ENCODE measurements at regions not wholly inside any gene's neighbourhood (a gene's known extent, or its start where the extent isn't known, plus 50 kb on each side); places are given as distances from the start of the nearest gene placed in this dataset.
"Not testable (repeated sequence)": the region's sequence is repeated elsewhere in the genome, so short reads cannot be mapped to it uniquely, and the experiment has no call there.

DNA sequence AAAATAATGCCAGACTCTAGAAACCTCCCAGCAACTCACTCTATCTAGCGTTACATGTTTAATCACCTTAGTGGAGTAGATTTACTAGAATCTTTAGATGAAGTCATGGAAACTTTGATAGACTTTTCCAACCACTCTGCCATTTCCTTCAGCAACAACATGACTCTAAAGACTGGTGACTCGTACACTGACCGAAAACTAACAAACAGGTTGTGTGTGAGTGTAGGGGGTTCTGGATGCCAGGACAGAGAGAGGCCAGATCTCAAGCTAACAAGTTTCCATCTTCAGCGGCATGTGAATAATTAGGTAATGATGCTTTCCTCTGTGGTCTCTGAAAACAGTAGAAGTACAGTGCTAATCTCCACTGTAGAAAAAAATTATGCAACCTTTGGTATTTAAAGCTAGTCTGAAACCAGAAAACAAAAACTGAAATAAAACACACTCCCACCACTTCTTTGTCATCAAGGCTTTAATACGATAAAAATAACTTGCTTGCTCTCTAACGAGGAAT is 286.4 kb downstream of the PRDM5 start:
- DNase-seq = no peak

DNA sequence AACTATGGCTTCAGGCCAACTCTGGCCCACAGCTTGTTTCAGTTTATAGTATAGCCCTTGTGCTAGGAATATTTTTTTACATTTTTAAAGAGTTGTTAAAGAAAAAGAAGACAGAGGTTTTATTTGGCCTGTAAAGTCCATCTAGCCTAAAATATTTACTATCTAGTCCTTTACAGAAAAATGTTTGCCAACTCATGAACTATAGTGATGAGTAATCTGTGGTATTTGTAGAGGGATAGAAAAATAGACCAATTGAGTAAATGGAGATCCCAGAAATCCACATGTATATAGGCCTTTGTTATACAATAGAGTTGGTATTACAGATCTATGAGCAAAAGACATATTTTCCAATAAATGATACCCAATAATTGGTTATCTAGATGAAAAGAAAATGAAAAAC is 288.7 kb downstream of the PRDM5 start:
- DNase-seq = no peak

DNA sequence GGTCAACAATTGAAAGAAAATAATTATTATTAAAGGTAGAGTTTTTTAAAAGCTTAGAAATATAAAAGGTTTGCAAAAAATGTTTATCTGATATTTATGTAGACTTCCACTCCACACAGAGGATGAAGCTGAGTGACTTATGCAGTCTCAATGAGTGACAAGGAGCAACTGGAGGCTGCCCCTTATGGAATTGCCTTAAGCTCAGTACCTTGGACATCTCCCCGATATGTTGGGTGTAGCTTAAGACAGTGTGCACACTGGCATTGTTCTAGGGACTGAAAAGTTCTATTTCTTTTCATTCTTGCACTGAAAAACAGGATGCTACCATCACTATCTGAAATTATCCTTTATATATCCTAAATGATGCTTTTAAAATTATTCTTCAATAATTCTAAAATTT is 292.1 kb downstream of the PRDM5 start:
- DNase-seq = no peak

DNA sequence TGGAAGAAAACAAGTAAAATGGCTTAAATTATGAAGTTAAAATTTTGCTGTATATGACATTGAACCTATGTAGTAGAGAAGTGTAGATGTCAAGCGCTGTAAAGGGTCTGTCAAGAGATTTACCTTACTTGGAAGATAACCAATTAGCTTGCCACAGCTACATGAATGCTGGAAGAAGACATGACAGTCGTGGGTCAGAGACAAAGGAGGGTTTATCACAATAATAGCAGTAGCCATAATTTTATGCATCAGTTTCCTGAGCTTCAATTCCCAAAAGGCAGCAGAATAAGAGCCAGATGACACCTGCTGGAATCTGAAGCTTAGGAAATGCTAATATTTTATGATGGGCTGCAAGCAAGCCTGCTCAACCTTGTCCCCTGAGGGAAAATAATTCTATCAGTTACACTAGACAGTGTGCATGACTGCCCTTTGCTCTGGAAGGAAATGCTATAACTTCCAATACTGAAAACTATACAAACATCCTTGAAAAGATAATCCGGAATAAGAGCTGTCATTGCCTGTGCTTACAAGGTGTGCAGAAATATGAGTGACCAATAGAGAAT is 292.9 kb downstream of the PRDM5 start:
- DNase-seq = no peak

DNA sequence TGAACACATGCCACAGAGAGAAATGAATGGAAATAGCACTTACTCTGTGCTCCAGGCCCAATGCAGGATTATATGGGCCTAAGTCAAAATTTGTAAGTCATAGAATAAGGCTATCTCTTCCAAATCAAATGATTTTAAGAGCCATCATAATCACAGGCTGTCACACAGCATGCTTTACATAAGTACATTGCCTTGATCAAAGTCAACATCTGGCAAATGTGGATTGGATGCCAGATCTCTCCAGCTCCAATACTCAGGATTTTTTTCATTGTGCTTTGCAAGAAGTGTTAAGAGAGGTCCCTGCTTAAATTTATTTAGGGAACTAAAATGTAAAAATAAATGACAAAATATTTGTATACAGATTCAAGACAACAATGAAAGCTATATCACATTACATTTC is 299.9 kb downstream of the PRDM5 start:
- no peak for DNase-seq

DNA sequence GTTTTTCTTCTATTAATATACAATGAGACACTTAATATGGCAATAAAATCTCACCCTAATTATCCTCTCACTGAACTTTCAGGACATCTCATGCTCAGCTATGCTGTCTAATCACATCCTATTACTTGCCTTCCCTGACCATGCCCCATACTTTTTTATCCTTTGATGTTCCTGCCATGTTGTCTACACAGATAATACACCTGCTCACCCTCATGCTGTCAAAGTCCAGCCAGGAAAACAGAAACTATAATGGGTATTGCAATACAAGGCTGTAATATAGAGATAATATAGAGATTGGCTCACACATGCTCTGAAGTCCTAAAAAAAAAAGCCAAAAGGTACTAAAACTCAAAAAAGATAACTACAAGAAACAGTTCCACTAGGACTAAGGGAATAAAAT is 305.4 kb downstream of the PRDM5 start:
- no peak for DNase-seq

DNA sequence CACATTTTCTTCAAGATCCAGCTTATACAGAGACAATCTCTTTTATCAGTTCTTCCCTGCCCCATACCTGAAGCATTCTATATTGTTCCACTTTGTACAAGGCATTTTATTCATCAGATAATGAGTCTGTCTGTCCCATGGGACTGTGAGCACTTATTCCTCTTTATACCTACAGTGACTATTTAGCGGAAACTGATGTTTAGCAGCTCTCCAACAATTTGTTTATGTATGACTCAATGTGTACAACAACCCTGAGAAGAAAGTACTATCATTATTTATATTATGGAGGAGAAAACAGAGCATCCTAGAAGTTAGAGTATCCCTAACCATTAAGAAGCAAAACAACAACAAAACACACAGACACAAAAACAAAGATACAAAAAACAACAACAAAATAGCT is 306.5 kb downstream of the PRDM5 start:
- DNase-seq = no peak

DNA sequence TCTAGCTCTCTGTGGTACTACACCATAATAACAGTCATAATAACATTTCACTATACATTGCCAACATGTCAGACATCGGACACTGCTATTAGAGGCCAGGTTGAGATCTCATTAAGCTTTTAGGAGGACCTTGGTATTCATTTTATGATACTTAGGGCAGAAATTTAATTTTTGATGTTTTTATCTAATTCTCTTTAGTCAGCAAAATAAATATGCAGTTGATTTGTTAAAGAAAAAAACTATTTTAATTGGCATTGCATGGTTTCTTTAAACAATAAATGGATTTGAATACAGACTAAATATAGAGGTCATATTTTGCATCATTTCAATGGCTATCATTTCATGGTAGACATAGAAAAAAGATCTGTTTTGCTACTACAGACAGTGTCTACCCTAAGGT is 308.7 kb downstream of the PRDM5 start:
- no peak for DNase-seq

DNA sequence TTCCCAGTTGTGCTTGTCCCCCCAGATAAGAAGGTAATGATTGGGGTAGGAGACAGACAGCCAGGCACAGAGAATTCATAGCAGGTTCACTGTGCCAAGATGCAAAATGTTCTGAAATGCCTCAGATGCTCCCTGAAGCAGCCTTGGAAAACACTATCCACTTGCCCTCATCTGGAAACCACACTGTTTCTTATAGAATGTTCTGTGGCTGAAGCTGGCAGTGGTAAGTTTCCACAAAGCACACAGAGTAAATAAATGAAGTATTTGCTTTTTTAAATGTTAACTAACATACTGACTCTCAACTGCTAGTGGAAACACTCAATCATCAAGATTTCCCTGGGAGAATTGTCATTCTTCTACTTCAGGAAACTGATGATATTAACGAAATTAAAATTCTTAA is 311.4 kb downstream of the PRDM5 start:
- DNase-seq = no peak

DNA sequence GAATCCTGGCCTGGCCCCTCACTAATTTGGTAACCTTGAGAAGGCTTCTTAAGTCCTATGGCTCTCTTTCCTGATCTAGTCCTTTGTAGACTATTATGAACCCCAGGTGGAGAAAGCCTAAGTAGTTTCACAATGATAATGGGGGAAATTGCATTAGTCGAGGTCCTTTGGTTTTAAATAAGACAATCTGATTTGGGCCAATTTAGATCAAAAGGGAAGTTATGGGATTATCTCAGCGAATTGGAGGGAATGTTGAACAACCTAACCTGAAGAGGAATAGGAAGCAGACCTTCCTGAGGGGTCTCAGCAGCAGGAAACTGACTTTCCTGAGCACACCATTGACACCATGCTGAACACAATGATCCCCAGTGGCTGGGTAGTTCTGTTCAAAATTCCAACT is 331.5 kb downstream of the PRDM5 start:
- no peak for DNase-seq

DNA sequence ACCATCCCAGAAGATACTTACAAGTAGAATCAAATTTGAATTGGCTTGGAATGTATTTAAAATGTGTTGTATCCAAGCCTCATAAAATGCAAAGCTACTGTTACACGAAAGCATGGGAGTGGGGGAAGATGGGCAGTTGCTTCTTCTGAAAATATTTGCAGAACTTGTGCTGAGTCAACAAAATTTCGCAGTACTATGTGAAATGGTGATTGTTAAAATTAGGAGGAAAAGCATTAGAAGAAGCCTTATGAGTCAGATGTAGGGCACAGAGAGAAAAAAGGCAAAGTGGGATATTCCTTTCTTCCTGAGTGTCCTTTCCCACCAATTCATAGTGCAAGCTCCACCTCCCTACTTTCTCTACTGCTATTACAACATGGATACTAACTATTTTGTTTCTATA is 332.7 kb downstream of the PRDM5 start:
- no peak for DNase-seq

DNA sequence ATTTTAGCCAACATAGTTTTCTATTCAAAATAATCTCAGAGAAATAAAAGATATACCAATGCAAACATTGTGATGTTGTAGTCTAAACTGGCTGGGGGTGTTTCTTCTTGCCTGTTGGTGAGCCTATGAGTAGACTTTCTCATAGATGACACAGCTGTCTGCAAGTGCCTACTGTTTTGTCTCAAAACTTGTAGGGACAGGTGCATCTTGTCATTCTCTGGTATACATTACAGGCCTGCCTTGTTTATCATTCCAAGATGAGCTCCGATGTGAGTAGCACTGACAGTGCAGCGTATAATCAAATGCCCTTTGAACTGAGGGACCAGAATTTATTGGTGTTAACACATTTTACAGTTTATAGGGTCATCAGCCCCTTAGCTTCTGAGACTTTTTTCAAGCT is 353.8 kb downstream of the PRDM5 start:
- DNase-seq = no peak

DNA sequence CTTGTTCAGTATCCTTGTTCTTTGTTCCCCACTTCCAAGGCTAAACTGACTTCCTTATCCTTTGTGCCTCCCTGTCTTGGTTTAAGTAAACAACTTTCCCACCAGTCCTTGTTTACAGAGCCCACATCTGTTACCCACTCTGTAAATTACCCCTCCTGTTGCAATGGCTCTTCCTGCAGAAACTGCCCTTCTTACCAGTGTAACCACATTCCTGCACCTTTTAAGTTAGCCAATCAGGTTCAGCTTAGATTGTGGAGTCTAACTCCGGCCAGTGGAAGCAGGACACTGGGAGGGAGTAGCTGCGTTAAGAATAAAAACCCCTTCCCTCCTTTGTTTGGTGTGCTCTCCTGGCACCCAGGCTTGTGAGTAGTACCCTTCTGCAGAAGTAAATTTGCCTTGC is 360.9 kb downstream of the PRDM5 start:
- DNase-seq = no peak

DNA sequence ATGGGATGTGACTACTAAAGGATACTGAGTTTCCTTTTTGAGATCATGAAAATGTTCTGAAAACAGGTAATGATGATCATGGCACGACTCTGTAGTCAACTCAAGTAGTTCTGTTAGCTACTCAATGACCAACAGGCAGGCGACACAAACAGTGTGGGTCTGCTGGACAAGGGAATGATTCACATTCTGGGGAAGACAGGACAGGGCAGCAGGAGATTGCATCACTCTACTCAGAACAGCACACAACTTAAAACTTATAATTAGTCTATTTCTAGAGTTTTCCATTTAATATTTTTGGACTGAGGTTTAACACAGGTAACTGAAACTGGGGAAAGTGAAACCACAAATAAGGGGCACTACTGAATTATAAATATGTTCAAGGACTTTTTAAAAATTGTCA is 365.2 kb downstream of the PRDM5 start:
- DNase-seq = no peak

DNA sequence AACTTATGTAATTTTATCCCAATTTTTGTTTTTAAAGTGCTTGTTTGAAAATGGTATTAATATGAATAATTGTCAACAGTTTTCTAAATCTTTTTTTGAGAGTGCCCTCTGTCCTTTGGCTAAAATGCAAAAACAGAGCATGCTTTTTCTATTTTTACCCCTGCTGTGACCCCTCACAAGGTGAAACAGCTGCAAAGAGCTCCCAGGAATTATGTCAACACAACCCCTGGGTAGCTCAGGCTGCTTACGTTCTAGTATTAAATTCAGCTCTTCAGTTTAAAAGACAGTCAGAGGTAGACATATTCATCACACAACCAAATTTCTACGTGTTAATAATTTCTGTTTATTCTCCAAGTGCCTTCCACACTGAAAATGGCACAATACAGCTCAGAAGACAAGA is 367.5 kb downstream of the PRDM5 start:
- DNase-seq = no peak

DNA sequence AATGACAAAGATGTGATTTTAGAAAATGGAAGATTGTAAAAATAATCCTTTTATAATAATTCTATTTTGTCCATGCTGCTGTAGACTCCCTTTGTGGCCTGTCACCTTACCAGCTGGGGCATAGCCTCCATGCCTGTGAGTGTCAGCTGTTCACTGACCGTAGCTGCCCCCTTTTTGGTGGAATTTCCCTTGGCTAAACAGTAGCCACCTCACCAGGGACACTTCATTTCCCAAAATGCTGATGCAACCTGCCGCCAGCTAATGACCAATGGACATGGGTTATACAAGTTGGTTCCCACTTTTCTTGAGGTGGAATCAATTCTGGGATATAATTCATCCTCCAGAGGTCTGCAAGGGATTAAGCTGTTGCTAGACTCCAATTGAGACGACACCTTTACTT is 368.4 kb downstream of the PRDM5 start:
- DNase-seq = no peak

DNA sequence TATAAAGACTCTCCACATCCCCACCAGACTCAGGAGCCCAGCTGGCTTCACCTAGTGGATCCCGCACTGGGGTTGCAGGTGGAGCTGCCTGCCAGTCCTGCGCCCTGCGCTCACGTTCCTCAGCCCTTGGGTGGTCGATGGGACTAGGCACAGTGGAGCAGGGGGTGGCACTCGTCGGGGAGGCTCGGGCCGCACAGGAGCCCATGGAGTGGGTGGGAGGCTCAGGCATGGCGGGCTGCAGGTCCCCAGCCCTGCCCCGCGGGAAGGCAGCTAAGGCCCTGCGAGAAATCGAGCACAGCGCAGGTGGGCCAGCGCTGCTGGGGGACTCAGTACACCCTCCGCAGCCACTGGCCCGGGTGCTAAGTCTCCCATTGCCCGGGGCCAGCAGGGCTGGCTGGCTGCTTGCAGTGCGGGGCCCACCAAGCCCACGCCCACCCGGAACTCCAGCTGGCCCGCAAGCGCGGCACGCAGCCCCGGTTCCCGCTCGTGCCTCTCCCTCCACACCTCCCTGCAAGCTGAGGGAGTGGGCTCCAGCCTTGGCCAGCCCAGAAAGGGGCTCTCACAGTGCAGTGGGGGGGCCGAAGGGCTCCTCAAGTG is 371.8 kb downstream of the PRDM5 start:
- not testable (repeated sequence) for DNase-seq

DNA sequence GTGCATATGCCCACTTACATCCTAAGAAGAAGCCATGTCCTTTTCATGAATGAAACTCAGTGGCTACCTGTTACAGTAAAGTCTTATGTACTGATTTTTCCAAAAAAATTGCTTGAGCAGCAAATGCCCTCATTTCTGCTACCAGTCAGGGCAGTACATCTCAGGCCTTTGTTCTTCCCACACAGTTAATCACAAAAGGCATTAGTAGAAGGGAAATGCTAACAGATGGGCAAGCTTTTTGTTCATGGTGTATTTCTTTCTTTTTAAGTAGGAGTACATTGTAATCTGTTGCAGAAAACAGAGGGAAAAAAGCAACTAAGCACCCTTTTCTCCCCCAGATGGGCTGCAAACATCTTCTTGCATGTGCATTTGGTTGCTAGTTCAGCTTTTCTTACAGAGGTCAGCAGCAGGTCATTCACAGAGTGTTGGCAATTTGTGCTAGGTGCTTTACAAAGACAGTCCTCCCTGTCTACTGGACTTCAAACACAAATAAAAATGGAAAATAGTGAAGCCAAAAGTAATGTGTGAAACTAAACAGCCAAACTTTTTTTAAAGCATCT is 373.4 kb downstream of the PRDM5 start:
- no peak for DNase-seq

DNA sequence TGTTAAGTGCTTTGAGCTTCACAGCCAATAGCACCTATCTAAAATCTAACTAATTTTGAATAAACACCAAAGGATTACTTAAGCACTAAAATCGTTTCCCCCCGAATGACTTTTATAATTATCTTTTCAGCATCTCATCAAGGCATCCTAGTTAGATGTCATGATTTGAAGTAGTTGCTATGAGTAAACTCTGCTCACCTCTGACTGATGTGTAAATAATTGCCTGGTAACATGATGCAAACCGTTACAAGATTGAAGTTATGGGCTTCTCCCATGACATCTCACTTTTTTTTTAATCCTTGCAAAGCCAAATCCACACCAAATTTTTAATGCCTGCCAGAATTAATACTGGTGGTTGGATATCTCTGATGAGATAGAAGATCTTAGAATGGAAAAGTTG is 377.1 kb downstream of the PRDM5 start:
- DNase-seq = no peak

DNA sequence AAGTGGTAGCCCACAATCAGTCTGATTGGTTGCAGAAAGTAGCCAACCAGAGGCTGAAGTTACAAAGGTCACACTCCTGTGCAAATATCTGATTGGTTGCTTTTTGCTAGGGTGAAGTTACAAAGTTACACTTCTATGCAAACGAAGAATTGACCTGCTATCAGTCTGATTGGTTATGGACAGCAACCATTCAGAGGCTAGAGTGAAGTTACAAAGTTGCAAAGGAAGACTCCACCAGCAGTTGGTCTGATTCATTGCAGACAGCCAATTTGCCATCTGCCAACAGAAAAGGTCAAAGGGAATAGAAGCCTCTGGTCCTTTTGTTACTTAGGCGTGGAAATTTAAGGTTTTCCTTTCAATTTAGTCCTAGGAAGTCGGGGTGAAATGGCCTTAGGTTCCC is 377.7 kb downstream of the PRDM5 start:
- DNase-seq = no peak

DNA sequence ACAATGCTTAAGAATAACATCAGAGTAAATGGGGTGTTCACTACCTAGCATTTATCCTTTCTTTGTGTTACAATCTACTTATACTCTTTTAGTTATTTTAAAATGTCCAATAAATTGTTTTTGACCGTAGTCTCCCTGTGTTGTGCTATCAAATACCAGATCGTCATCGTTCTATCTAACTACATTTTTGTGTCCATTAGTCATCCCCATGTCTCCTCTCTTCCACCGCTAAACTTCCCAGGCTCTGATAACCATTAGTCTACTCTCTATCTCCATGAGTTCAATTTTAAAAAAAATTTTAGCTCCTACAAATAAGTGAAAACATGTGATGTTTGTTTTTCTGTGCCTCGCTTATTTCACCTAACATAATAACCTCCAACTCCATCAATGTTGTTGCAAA is 381.9 kb downstream of the PRDM5 start:
- no peak for DNase-seq

DNA sequence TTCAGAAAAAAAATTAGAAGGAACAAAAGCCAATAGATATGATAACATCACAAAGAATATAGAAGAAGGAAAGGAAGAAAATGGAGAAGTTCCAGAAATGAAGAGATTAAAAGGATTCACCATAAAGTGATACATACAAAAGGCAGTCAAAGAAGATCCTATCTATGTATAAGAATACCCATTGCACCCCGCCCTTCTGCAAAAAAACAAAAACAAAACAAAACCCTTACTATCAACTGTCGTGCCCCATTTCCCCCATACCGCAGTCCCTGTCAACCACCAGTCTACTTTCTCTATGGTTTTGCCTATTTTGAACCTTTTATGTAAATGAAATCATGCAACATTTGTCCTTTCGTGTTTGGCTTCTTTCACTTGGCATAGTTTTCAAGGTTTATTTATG is 385.6 kb downstream of the PRDM5 start:
- no peak for DNase-seq

DNA sequence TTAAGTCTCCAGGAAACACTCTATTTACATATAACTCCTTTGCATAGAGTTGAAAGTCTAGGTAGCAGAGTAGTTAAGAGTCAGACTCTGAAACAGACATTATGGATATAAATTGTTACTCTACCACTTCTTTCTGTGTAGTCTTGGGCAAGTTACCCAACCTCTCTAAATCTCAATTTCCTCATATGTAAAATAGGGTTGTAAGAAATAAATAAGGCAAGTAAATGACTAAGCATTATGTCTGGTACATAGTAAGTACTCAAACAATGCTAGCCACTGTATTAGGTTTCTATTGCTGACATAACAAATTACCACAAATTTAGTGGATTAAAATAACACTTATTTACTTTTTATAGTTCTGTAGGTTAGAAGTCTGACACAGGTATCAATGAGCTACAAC is 394.1 kb downstream of the PRDM5 start:
- no peak for DNase-seq

DNA sequence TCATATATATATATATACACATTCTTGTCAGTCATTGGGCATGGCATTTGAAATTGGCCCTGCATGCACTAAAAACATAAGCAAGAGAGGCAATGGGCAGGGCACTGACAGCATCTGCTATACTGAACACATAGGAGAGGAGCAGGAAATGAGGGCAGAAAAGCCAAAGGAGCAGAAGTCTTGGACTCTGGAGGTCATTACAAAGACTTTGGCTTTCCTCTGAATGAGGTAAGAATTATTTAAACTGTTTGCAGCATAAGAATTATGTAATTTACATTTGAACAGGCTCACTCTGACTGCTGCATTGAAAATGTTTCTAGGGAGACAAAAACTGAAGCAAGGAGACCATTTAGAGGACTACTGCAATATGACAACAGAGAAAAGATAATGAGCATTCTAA is 396.5 kb downstream of the PRDM5 start:
- DNase-seq = no peak

DNA sequence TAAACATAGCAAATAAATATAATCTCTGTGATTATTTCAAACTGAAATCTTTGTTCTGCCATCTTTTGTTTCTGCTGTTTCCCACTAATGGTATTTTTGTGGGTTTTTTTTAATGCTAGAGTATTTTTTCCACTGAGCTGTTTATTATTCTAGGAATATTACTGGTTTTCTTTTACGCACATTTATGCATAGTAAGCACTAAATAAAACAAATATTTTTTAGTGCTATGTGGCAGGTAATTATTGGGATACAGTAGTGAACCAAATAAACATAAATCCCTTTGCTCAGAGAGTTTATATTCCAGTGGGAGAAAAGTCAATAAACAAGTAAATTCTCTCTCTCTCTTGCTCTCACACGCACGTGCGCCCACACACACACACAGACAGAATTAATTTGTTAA is 397.4 kb downstream of the PRDM5 start:
- DNase-seq = no peak
